H1 (cell line): ENCODE measurements at regions not wholly inside any gene's neighbourhood (a gene's known extent, or its start where the extent isn't known, plus 50 kb on each side); places are given as distances from the start of the nearest gene placed in this dataset.

ENCODE experiments used
- CTCF ChIA-PET: fragments of 300-600 bp; sonication (Branson Sonifier 250); formaldehyde crosslinking; loops from one replicate; lab custom pipeline; 2021; ENCODE audit not compliant: partially characterized antibody; lab: Charles Lee
- POLR2A ChIA-PET: fragments of 300-600 bp; sonication (Branson Sonifier 250); formaldehyde crosslinking; loops from one replicate; lab custom pipeline; 2021; ENCODE audit warnings: inconsistent platforms; ENCODE audit not compliant: partially characterized antibody; lab: Charles Lee
- DNase-seq, 2 experiments: peaks; one replicate each; pipeline versions ENCODE4 v3.0.0 to v3.0.0-alpha.2; 2010 to 2022; ENCODE audit warnings: low spot score in 2 of 2, low read depth in 1 of 2, mixed read lengths in 1 of 2
- FAIRE-seq: peaks from 2 replicates; lab custom pipeline; 2011; peaks lifted over from hg19 to GRCh38; lab: Jason Lieb, UNC
- H2AFZ ChIP-seq: 2 replicates; pipeline ENCODE4 v1.8.1; 2012; ENCODE audit warnings: low read length, inconsistent platforms
- H2AK5ac ChIP-seq: 2 replicates; pipeline ENCODE4 v1.6.1; 2013; ENCODE audit warnings: low read depth, low read length
- H2BK120ac ChIP-seq: replicated peaks from 2 replicates; pipeline ENCODE3; 2013; ENCODE audit warnings: low read depth, low read length, inconsistent platforms
- H2BK12ac ChIP-seq: 2 replicates; pipeline ENCODE4 v1.6.1; 2013; ENCODE audit warnings: low read depth, low read length
- H2BK15ac ChIP-seq: 2 replicates; pipeline ENCODE4 v1.6.1; 2013; ENCODE audit warnings: low read length
- H2BK20ac ChIP-seq: 2 replicates; pipeline ENCODE4 v1.6.1; 2013; ENCODE audit warnings: low read length
- H2BK5ac ChIP-seq: 2 replicates; pipeline ENCODE4 v1.6.1; 2013; ENCODE audit warnings: low read depth, low read length
- H3K14ac ChIP-seq: 2 replicates; pipeline ENCODE4 v1.6.1; 2013; ENCODE audit warnings: inconsistent platforms; ENCODE audit not compliant: insufficient read length
- H3K18ac ChIP-seq: 2 replicates; pipeline ENCODE4 v1.6.1; 2013; ENCODE audit warnings: low read length; ENCODE audit errors: extremely low read depth
- H3K23ac ChIP-seq: 2 replicates; pipeline ENCODE4 v1.6.1; 2013; ENCODE audit warnings: inconsistent platforms; ENCODE audit not compliant: insufficient read length
- H3K23me2 ChIP-seq: 2 replicates; pipeline ENCODE4 v1.6.1; 2013; ENCODE audit warnings: low read depth, low read length
- H3K27ac ChIP-seq: 2 replicates; pipeline ENCODE4 v1.6.1; 2011; ENCODE audit warnings: low read depth, low read length, inconsistent platforms
- H3K27me3 ChIP-seq, 4 experiments: replicated peaks in 1 of 4; 1 replicate in 1 of 4; 2 replicates in 3 of 4; pipeline versions ENCODE4 v1.6.1 to v1.8.1; 2011 to 2013; ENCODE audit warnings: low read length in 3 of 4, mild to moderate bottlenecking in 3 of 4, inconsistent platforms in 2 of 4, mixed read lengths in 2 of 4, moderate library complexity in 1 of 4; ENCODE audit not compliant: control insufficient read depth in 3 of 4, insufficient read depth in 3 of 4; ENCODE audit errors: extremely low read depth in 1 of 4
- H3K36me3 ChIP-seq, 4 experiments: 2 replicates each; pipeline versions ENCODE4 v1.6.1 to v1.8.1; 2011 to 2013; ENCODE audit warnings: mild to moderate bottlenecking in 4 of 4, low read length in 3 of 4, moderate library complexity in 2 of 4, control low read depth in 1 of 4, inconsistent platforms in 1 of 4; ENCODE audit not compliant: insufficient read depth in 4 of 4, control insufficient read depth in 2 of 4
- H3K4ac ChIP-seq: replicated peaks from 2 replicates; pipeline ENCODE3; 2013; ENCODE audit warnings: low read length, low read depth, mixed read lengths, inconsistent platforms; ENCODE audit not compliant: insufficient read length
- H3K4me1 ChIP-seq, 4 experiments: replicated peaks in 1 of 4; 1 replicate in 1 of 4; 2 replicates in 3 of 4; pipeline versions ENCODE4 v1.6.1 to v1.8.1; 2011 to 2013; ENCODE audit warnings: low read length in 3 of 4, inconsistent platforms in 2 of 4, mixed read lengths in 1 of 4; ENCODE audit not compliant: insufficient read depth in 4 of 4, control insufficient read depth in 3 of 4
- H3K4me2 ChIP-seq, 2 experiments: 2 replicates each; pipeline versions ENCODE4 v1.6.1 to v1.8.1; 2011 to 2013; ENCODE audit warnings: low read depth in 2 of 2, low read length in 2 of 2, control low read depth in 1 of 2, inconsistent platforms in 1 of 2, mild to moderate bottlenecking in 1 of 2; ENCODE audit not compliant: insufficient read depth in 1 of 2
- H3K4me3 ChIP-seq, 4 experiments: fragments of 200-600, 300-600 bp in 1 of 4; sonication (generic), shearing (Covaris generic), sonication (Bioruptor Twin) in 1 of 4; 2 replicates each; pipeline versions ENCODE4 v1.5.1 to v1.8.1; 2011 to 2016; ENCODE audit warnings: low read length in 4 of 4, low read depth in 3 of 4, control low read depth in 2 of 4, inconsistent platforms in 2 of 4, mild to moderate bottlenecking in 2 of 4, mixed read lengths in 1 of 4, moderate library complexity in 1 of 4; ENCODE audit not compliant: insufficient read depth in 2 of 4; ENCODE audit errors: extremely low read depth in 1 of 4
- H3K56ac ChIP-seq: replicated peaks from 2 replicates; pipeline ENCODE3; 2013; ENCODE audit warnings: low read depth, mild to moderate bottlenecking, mixed read lengths, low read length, inconsistent platforms; ENCODE audit not compliant: insufficient read length
- H3K79me1 ChIP-seq: 2 replicates; pipeline ENCODE4 v1.6.1; 2013; ENCODE audit warnings: low read depth, low read length, control low read depth
- H3K79me2 ChIP-seq, 2 experiments: 2 replicates each; pipeline versions ENCODE4 v1.6.1 to v1.8.1; 2012 to 2013; ENCODE audit warnings: low read length in 2 of 2, mild to moderate bottlenecking in 2 of 2, inconsistent platforms in 1 of 2; ENCODE audit not compliant: insufficient read depth in 2 of 2, control insufficient read depth in 1 of 2
- H3K9ac ChIP-seq, 4 experiments: replicated peaks in 1 of 4; 1 replicate in 1 of 4; 2 replicates in 3 of 4; pipeline versions ENCODE4 v1.6.1 to v1.8.1; 2011 to 2013; ENCODE audit warnings: low read depth in 3 of 4, low read length in 3 of 4, control low read depth in 2 of 4, mild to moderate bottlenecking in 2 of 4, moderate library complexity in 2 of 4, inconsistent platforms in 1 of 4; ENCODE audit errors: extremely low read depth in 1 of 4
- H3K9me3 ChIP-seq, 2 experiments: 2 replicates each; pipeline versions ENCODE4 v1.6.1 to v1.8.1; 2012 to 2013; ENCODE audit warnings: mild to moderate bottlenecking in 2 of 2, moderate library complexity in 2 of 2, control low read depth in 1 of 2, inconsistent platforms in 1 of 2, low read depth in 1 of 2, low read length in 1 of 2, mixed read lengths in 1 of 2; ENCODE audit not compliant: insufficient read depth in 2 of 2
- H4K20me1 ChIP-seq, 2 experiments: replicated peaks in 1 of 2; 2 replicates each; pipeline versions ENCODE3 to v1.8.1; 2011 to 2013; ENCODE audit warnings: inconsistent platforms in 2 of 2, low read length in 2 of 2, mild to moderate bottlenecking in 1 of 2; ENCODE audit not compliant: insufficient read depth in 2 of 2, control insufficient read depth in 1 of 2
- H4K5ac ChIP-seq: 2 replicates; pipeline ENCODE4 v1.6.1; 2013; ENCODE audit warnings: low read length, low read depth, mixed read lengths, inconsistent platforms; ENCODE audit not compliant: insufficient read length
- H4K8ac ChIP-seq: 2 replicates; pipeline ENCODE4 v1.8.0; 2013; ENCODE audit warnings: mild to moderate bottlenecking, moderate library complexity, low read length, inconsistent platforms; ENCODE audit not compliant: insufficient read depth; ENCODE audit errors: extremely low read depth
- H4K91ac ChIP-seq: replicated peaks from 2 replicates; pipeline ENCODE3; 2013; ENCODE audit warnings: low read length, mixed read lengths, inconsistent platforms; ENCODE audit not compliant: insufficient read length
- HDAC2 ChIP-seq, 2 experiments: fragments of 300-600 bp in 1 of 2; sonication (generic) in 1 of 2; IDR thresholded peaks; 2 replicates each; pipeline ENCODE4 v1.6.1; 2011 to 2012; ENCODE audit warnings: low read depth in 2 of 2, low read length in 2 of 2, mild to moderate bottlenecking in 2 of 2, moderate library complexity in 2 of 2, borderline replicate concordance in 1 of 2, inconsistent platforms in 1 of 2
- JUND ChIP-seq: IDR thresholded peaks from 2 replicates; pipeline ENCODE4 v1.6.1; 2011; ENCODE audit warnings: mild to moderate bottlenecking, improper control_type of control experiment, low read length
- KDM1A ChIP-seq: fragments of 200-600, 300-600 bp; sonication (generic); IDR thresholded peaks from 2 replicates; pipeline ENCODE4 v1.7.1; 2016; ENCODE audit warnings: mild to moderate bottlenecking, low read length, borderline replicate concordance
- NANOG ChIP-seq: IDR thresholded peaks from 2 replicates; pipeline ENCODE4 v1.6.1; 2011; ENCODE audit warnings: low read length, low read depth, mild to moderate bottlenecking, inconsistent platforms; ENCODE audit not compliant: insufficient read depth, poor library complexity, severe bottlenecking
- WGBS, 2 experiments: shearing (Covaris generic) in 1 of 2; methylation state at CpG; one replicate each; pipeline versions ENCODE4 v1.1.6 to v1.1.7; 2013 to 2015; ENCODE audit warnings: low lambda C conversion rate in 2 of 2, mixed read lengths in 2 of 2, inconsistent platforms in 1 of 2, low coverage in 1 of 2, missing lambda C conversion rate in 1 of 2; ENCODE audit not compliant: insufficient replicate concordance in 2 of 2, insufficient coverage in 1 of 2, insufficient read length in 1 of 2; ENCODE audit errors: extremely low coverage in 1 of 2, missing lambda C conversion rate in 1 of 2; 5-methylcytosine and 5-hydroxymethylcytosine counted together

- Histone ChIP-seq H4K8ac (no peak overlapping the region), H2BK5ac (no peak overlapping the region), H2BK20ac (no peak overlapping the region), H3K27ac (no peak overlapping the region), H2AK5ac (no peak overlapping the region), H2BK15ac (no peak overlapping the region), H3K4me2 (no peak overlapping the region), H2BK120ac (no peak overlapping the region), H3K4me1 (no peaks in the 10 kb centered on the region), H4K20me1 (no peaks in the 10 kb centered on the region), H2AFZ (no peak overlapping the region), H3K4ac (no peak overlapping the region), H3K18ac (no peak overlapping the region), H2BK12ac (no peak overlapping the region), H3K23me2 (no peaks in the 10 kb centered on the region), H3K9ac (no peak overlapping the region)
- WGBS, 2 experiments: 97% methylated on average over 5 of the region's 9 CpGs; no CpG with 5 or more reads in 1 of the 2 experiments
- DNase-seq: no peak
- FAIRE-seq: no peak
- TF ChIP-seq JUND (no peak), KDM1A (no peak), HDAC2 (IDR thresholded peaks at IDR 0.05; ENCODE audit: borderline replicate concordance in 1 of 2, low read depth in 2 of 2, low read length in 2 of 2) (no peak), NANOG (no peak)
- TF ChIP-seq, all 59 proteins: peak for 0
- peaks cover 39 to 61% of the 10 kb centered on the region in 2 experiments for H3K9me3 ChIP-seq
- H3K79me1 ChIP-seq: no peaks in the 10 kb centered on the region
- no peak overlapping the region for H4K91ac ChIP-seq
- ChIA-PET POLR2A (no interaction called here), CTCF (no interaction called here)
- no peak overlapping the region for H3K14ac ChIP-seq
- no peak overlapping the region for H3K56ac ChIP-seq
- H3K36me3 ChIP-seq: no peaks in the 10 kb centered on the region; a peak in 1 of 8 replicates
- H3K27me3 ChIP-seq: no peaks in the 10 kb centered on the region
- H4K5ac ChIP-seq: no peak overlapping the region
- H3K79me2 ChIP-seq: no peaks in the 10 kb centered on the region
- no peak overlapping the region for H3K23ac ChIP-seq
- no peak overlapping the region for H3K4me3 ChIP-seq
These were observed 69.6 kb downstream of the ZNF727 start for GRCh38 chr7:64114791-64115190.
